Mesothelial cell of epicardium (in vitro differentiated cells): ENCODE measurements at regions not wholly inside any gene's neighbourhood (a gene's known extent, or its start where the extent isn't known, plus 50 kb on each side); places are given as distances from the start of the nearest gene placed in this dataset.

ENCODE experiments used
- DNase-seq, 2 experiments: peaks; one replicate each; pipeline ENCODE4 v3.0.0; 2021; ENCODE audit warnings: low spot score in 2 of 2; ENCODE audit not compliant: unreplicated experiment in 2 of 2
- H3K27ac Mint-ChIP-seq: 2 replicates; pipeline ENCODE4 v1.8.0; 2021; ENCODE audit warnings: mixed read lengths
- H3K27me3 Mint-ChIP-seq: 2 replicates; pipeline ENCODE4 v1.8.0; 2021; ENCODE audit warnings: low read depth, mixed read lengths
- H3K36me3 Mint-ChIP-seq: 2 replicates; pipeline ENCODE4 v1.8.0; 2021; ENCODE audit warnings: mixed read lengths
- H3K4me1 Mint-ChIP-seq: 2 replicates; pipeline ENCODE4 v1.8.0; 2021; ENCODE audit warnings: mixed read lengths
- H3K4me3 Mint-ChIP-seq: 2 replicates; pipeline ENCODE4 v1.8.0; 2021; ENCODE audit warnings: mild to moderate bottlenecking, moderate library complexity, mixed read lengths
- H3K9me3 Mint-ChIP-seq: 2 replicates; pipeline ENCODE4 v1.8.0; 2021; ENCODE audit warnings: mixed read lengths
- CTCF ChIP-seq: fragments of 200-600 bp; sonication (generic); IDR thresholded peaks from one replicate; pipeline ENCODE4 v1.5.0; 2021; ENCODE audit warnings: antibody characterized with exemption; ENCODE audit not compliant: unreplicated experiment

- Mint-ChIP-seq H3K36me3 (no peaks in the 10 kb centered on the region), H3K27ac (no peak overlapping the region), H3K4me3 (no peak overlapping the region), H3K9me3 (peaks cover 10% of the 10 kb centered on the region), H3K4me1 (peaks cover 25% of the 10 kb centered on the region), H3K27me3 (no peaks in the 10 kb centered on the region)
- no peak for TF ChIP-seq CTCF
- DNase-seq, result no peak
These were observed 158.8 kb downstream of the PHLDA1 start for GRCh38 chr12:75872762-75873161.

GRCh38 chr12:75870878-75871277, 160.7 kb downstream of the PHLDA1 start:
- DNase-seq, result no peak
- no peak overlapping the region for H3K4me3 Mint-ChIP-seq
- peaks cover 10% of the 10 kb centered on the region for H3K9me3 Mint-ChIP-seq
- no peaks in the 10 kb centered on the region for H3K36me3 Mint-ChIP-seq
- TF ChIP-seq CTCF, result no peak
- H3K27me3 Mint-ChIP-seq, result no peaks in the 10 kb centered on the region
- peak overlapping the region; percentile 68 for H3K27ac Mint-ChIP-seq
- peaks cover 13% of the 10 kb centered on the region for H3K4me1 Mint-ChIP-seq

- no peak for DNase-seq
- no peak overlapping the region for H3K4me3 Mint-ChIP-seq
- TF ChIP-seq CTCF, result no peak
- H3K36me3 Mint-ChIP-seq, result no peaks in the 10 kb centered on the region
- H3K27ac Mint-ChIP-seq, result no peak overlapping the region
- H3K27me3 Mint-ChIP-seq, result no peaks in the 10 kb centered on the region
- no peaks in the 10 kb centered on the region for H3K9me3 Mint-ChIP-seq
- H3K4me1 Mint-ChIP-seq, result peaks cover 13% of the 10 kb centered on the region
These were observed 163.1 kb downstream of the PHLDA1 start for GRCh38 chr12:75868501-75868900.

- Mint-ChIP-seq H3K27ac (no peak overlapping the region), H3K36me3 (no peaks in the 10 kb centered on the region), H3K9me3 (no peaks in the 10 kb centered on the region), H3K27me3 (no peaks in the 10 kb centered on the region), H3K4me1 (no peaks in the 10 kb centered on the region), H3K4me3 (no peak overlapping the region)
- DNase-seq, result no peak
- TF ChIP-seq CTCF, result no peak
These were observed 166.3 kb downstream of the PHLDA1 start for GRCh38 chr12:75865315-75865714.

GRCh38 chr12:75864161-75864560, 167.4 kb downstream of the PHLDA1 start:
- DNase-seq, result no peak
- Mint-ChIP-seq H3K27me3 (no peaks in the 10 kb centered on the region), H3K9me3 (no peaks in the 10 kb centered on the region), H3K36me3 (no peaks in the 10 kb centered on the region), H3K4me1 (no peaks in the 10 kb centered on the region), H3K27ac (no peak overlapping the region), H3K4me3 (no peak overlapping the region)
- no peak for TF ChIP-seq CTCF

- TF ChIP-seq CTCF, result no peak
- H3K27ac Mint-ChIP-seq, result no peak overlapping the region
- no peaks in the 10 kb centered on the region for H3K4me1 Mint-ChIP-seq
- H3K4me3 Mint-ChIP-seq, result no peak overlapping the region
- no peak for DNase-seq
- no peaks in the 10 kb centered on the region for H3K9me3 Mint-ChIP-seq
- H3K36me3 Mint-ChIP-seq, result no peaks in the 10 kb centered on the region
- H3K27me3 Mint-ChIP-seq, result no peaks in the 10 kb centered on the region
These were observed 168.0 kb downstream of the PHLDA1 start for GRCh38 chr12:75863533-75863932.
